Cardiac fibroblast (primary cell): ENCODE measurements at regions not wholly inside any gene's neighbourhood (a gene's known extent, or its start where the extent isn't known, plus 50 kb on each side); places are given as distances from the start of the nearest gene placed in this dataset.

Experiments used
- DNase-seq, 2 donors: peaks; one replicate each; pipeline versions ENCODE4 v3.0.0 to v3.0.0-alpha.2; 2010; ENCODE audit warnings: low read depth in 2 of 2
- H3K4me3 ChIP-seq, 2 donors: replicated peaks in 1 of 2; 1 replicate in 1 of 2; 2 replicates in 1 of 2; pipeline ENCODE4 v1.5.1; 2011; ENCODE audit warnings: low read depth in 2 of 2, low read length in 2 of 2, mild to moderate bottlenecking in 2 of 2, moderate library complexity in 1 of 2
- TF ChIP-seq, protein P1 (sequence below): IDR thresholded peaks from one replicate; pipeline ENCODE4 v1.5.1; 2011; ENCODE audit warnings: low read depth, mild to moderate bottlenecking, low read length, inconsistent platforms

DNA sequence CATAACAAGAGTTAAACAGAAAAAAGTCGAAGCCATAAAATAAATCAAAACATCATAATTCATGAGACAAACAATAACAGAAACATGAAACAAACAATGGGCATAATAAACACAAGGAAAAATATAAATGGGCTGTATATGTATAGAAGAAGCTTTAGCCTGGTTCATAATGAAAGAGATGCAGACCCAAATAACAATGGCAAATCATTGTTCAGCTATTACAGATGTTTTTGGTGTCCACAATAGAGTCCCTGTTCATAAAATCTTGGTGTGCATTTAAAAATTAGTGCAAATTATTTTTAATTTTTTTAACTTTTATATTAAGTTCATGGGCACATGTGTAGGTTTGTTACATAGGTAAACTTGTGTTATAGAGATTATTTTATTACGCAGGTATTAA is 1185.9 kb upstream of the B3GALT2 start:
- no peak for DNase-seq
- no peak overlapping the region for H3K4me3 ChIP-seq
- TF ChIP-seq, protein P1, sequence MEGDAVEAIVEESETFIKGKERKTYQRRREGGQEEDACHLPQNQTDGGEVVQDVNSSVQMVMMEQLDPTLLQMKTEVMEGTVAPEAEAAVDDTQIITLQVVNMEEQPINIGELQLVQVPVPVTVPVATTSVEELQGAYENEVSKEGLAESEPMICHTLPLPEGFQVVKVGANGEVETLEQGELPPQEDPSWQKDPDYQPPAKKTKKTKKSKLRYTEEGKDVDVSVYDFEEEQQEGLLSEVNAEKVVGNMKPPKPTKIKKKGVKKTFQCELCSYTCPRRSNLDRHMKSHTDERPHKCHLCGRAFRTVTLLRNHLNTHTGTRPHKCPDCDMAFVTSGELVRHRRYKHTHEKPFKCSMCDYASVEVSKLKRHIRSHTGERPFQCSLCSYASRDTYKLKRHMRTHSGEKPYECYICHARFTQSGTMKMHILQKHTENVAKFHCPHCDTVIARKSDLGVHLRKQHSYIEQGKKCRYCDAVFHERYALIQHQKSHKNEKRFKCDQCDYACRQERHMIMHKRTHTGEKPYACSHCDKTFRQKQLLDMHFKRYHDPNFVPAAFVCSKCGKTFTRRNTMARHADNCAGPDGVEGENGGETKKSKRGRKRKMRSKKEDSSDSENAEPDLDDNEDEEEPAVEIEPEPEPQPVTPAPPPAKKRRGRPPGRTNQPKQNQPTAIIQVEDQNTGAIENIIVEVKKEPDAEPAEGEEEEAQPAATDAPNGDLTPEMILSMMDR = no peak

DNA sequence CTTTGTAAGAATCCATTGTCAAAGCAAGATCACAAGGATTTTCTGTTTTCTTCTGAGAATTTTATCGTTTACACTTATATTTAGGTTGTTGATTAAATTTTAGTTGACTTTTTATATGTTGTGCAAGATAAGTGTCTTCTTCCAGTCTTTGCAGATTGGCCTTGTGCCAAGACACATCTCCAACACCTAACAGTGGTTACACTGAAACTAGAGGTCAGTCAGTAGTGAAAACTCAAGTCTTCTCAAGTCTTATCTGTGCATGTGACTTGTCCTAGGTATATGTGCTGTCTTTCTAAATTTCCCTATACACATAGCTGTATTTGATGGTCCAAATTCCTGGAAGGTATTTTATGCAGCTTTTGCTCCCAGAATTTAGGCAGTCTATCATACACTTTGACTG is 1183.2 kb upstream of the B3GALT2 start:
- DNase-seq = no peak

DNA sequence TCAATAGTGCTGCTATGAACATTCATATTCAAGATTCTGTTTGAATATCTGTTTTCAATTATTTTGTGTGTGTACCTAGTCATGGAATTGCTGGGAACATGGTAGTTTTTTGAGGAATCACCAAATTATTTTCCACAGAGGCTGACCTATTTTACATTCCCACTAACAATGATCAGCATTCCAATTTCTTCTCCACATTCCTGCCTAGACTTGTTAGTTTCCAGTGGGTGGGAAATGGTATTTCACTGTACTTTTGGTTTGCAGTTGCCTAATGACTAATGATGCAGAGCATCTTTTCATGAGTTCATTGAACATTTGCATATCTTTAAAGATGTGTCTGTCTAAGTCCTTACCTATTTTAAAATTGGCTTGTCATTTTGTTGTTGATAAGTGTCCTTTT is 1182.6 kb upstream of the B3GALT2 start:
- DNase-seq = no peak
- TF ChIP-seq, protein P1 = no peak
- no peak overlapping the region for H3K4me3 ChIP-seq

More for the DNA sequence above, 1183.2 kb upstream of the B3GALT2 start:
- TF ChIP-seq, protein P1 = no peak
- no peak overlapping the region for H3K4me3 ChIP-seq

DNA sequence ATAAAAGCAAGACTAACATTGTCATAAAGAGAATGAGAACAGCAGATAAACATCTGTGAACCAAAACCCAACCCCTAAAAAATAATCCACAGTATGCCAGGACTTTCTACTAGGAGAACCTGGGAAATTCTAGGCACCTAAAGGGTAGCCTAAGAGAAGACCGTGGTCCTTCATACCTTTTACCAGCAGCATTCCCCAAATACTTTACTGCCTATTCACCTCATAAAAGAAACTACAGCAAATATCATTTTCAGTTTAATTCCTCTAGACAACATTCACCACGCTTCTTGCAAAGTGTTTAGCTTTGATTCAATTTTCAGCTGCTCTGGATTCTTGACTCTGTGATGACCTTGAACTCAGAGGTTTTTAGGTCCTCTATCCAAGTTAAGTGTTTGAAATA is 1180.7 kb upstream of the B3GALT2 start:
- DNase-seq = no peak

DNA sequence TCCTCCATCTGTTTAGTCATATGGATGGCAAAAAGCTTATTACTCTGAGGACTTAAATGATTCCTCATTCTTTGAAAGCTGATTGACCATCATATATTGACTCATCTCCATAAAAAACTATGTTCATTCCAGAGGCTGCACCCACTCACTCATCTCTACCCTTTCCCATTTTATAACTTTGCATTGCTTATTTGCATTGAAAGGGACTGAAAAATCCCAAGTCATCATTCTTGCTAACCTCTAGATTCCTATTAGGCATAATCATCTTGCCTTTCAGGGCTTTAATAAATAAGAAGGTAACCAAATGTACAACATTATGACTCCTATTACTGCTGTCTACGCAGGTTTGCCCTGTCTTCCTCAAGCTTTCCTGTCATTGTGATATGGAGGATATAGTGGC is 1180.3 kb upstream of the B3GALT2 start:
- no peak overlapping the region for H3K4me3 ChIP-seq
- TF ChIP-seq, protein P1 = no peak
- no peak for DNase-seq

More for the DNA sequence above, 1180.7 kb upstream of the B3GALT2 start:
- TF ChIP-seq, protein P1 = no peak
- no peak overlapping the region for H3K4me3 ChIP-seq

DNA sequence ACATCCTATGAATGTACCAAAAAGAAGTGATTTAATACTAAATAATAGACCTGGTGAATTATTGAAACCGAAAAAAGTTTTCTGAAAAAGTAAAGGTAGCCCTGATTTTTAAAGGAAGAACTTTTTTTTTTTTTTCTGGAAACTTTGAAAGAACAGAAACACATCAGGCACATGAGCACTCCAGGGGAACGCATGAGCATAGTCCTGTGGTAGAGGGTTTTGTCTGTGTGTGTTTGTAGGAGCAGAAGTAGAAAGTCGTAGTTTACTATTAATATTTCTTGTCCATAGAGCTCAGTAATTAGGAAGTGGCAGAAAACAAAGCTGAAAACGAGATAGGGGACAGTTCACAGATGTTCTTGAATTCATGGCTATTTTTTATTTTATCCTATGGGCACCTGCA is 1175.9 kb upstream of the B3GALT2 start:
- no peak for DNase-seq
- no peak overlapping the region for H3K4me3 ChIP-seq
- TF ChIP-seq, protein P1 = no peak

DNA sequence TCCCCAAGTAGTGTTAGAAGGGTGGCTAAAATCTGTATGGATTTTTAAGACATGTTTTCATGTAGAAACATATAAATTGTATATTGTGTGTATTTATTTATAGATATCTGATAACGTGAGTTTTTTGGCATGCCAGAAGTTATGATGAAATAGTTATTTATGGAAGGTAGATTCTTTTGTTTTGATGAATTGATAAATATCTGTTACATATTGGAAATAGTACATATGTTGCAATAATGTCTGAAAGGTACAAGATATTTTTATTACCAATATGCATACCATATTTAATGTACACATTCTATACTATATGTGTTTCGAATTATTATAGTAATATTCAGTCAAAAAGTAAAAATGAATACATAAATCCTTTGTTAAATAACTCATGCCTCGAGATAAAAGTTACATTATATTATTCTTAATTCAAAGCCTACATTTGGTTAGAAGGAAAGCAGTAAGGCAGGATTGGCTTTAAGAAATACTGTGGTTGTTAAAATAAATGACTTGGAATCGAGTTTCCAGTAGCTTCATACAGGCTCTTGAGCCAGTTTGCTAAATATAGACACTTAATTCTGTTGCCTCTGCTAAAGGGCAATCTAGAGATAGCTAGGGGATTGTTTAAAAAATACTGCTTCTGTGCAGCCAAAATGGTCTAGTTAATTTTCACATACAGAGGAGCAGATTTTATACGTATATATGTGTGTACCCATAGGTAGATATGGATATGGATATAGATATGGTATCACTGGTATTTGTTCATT is 1175.1 kb upstream of the B3GALT2 start:
- DNase-seq = no peak
- H3K4me3 ChIP-seq = no peak overlapping the region
- TF ChIP-seq, protein P1 = no peak
